IMR-90 (cell line): ENCODE measurements at regions not wholly inside any gene's neighbourhood (a gene's known extent, or its start where the extent isn't known, plus 50 kb on each side); places are given as distances from the start of the nearest gene placed in this dataset.

ENCODE experiments used
- ATAC-seq: fragments of 200-7000 bp; cut with Tn5 transposase; 2 replicates; pipeline ENCODE4 v1.9.1; 2020; ENCODE audit warnings: low read depth, mild to moderate bottlenecking, moderate library complexity
- BruUV-seq: library from RNA; stranded (reverse); fragments of 400-500 nt; replicated peaks from 2 replicates; lab custom pipeline; 2021; lab: Mats Ljungman, UMichigan
- CTCF ChIA-PET: fragments of 300-600 bp; formaldehyde crosslinking; extraction: SDS; loops from one replicate; lab custom pipeline; 2021; ENCODE audit warnings: antibody characterized with exemption; lab: Yijun Ruan, JAX
- POLR2A ChIA-PET: fragments of 300-600 bp; sonication (Branson Sonifier 250); formaldehyde crosslinking; loops from one replicate; lab custom pipeline; 2022; ENCODE audit warnings: antibody characterized with exemption; ENCODE audit not compliant: unreplicated experiment; lab: Charles Lee
- DNase-seq: peaks from one replicate; pipeline ENCODE4 v3.0.0; 2013
- H2AFZ ChIP-seq: replicated peaks from 2 replicates; pipeline ENCODE3; 2013; ENCODE audit warnings: low read length, mild to moderate bottlenecking; ENCODE audit not compliant: poor library complexity
- H2AK5ac ChIP-seq: 2 replicates; pipeline ENCODE4 v1.6.1; 2013; ENCODE audit warnings: low read depth, low read length, inconsistent platforms
- H2AK9ac ChIP-seq: replicated peaks from 2 replicates; pipeline ENCODE3; 2013; ENCODE audit warnings: mild to moderate bottlenecking, low read depth, low read length, moderate library complexity; ENCODE audit not compliant: poor library complexity
- H2BK120ac ChIP-seq: 2 replicates; pipeline ENCODE4 v1.6.1; 2013; ENCODE audit warnings: low read depth, low read length, inconsistent platforms
- H2BK15ac ChIP-seq: 3 replicates; pipeline ENCODE4 v1.6.1; 2013; ENCODE audit warnings: low read depth, low read length, inconsistent platforms
- H2BK20ac ChIP-seq: 2 replicates; pipeline ENCODE4 v1.6.1; 2013; ENCODE audit warnings: low read depth, mild to moderate bottlenecking, inconsistent platforms, low read length, moderate library complexity
- H2BK5ac ChIP-seq: 2 replicates; pipeline ENCODE4 v1.6.1; 2013; ENCODE audit warnings: mild to moderate bottlenecking, low read depth, low read length, inconsistent platforms; ENCODE audit not compliant: poor library complexity, severe bottlenecking
- H3K14ac ChIP-seq: replicated peaks from 2 replicates; pipeline ENCODE4 v1.6.1; 2013; ENCODE audit warnings: low read depth, low read length, inconsistent platforms
- H3K18ac ChIP-seq: 2 replicates; pipeline ENCODE4 v1.6.1; 2013; ENCODE audit warnings: low read depth, low read length, control low read depth
- H3K23ac ChIP-seq: 2 replicates; pipeline ENCODE4 v1.6.1; 2013; ENCODE audit warnings: low read depth, low read length, inconsistent platforms
- H3K27ac ChIP-seq: 2 replicates; pipeline ENCODE4 v1.5.1; 2013; ENCODE audit warnings: mild to moderate bottlenecking, control low read depth, low read length; ENCODE audit not compliant: insufficient read depth
- H3K27me3 ChIP-seq: 2 replicates; pipeline ENCODE4 v1.6.1; 2013; ENCODE audit warnings: low read length; ENCODE audit not compliant: control insufficient read depth, insufficient read depth
- H3K36me3 ChIP-seq: 2 replicates; pipeline ENCODE4 v1.6.1; 2013; ENCODE audit warnings: low read length, mixed read lengths; ENCODE audit not compliant: control insufficient read depth, insufficient read depth
- H3K4ac ChIP-seq: 2 replicates; pipeline ENCODE4 v1.6.1; 2013; ENCODE audit warnings: low read depth, low read length, inconsistent platforms
- H3K4me1 ChIP-seq: 2 replicates; pipeline ENCODE4 v1.6.1; 2013; ENCODE audit warnings: low read length, mixed read lengths; ENCODE audit not compliant: control insufficient read depth, insufficient read depth
- H3K4me2 ChIP-seq: 2 replicates; pipeline ENCODE4 v1.6.1; 2013; ENCODE audit warnings: low read depth, mild to moderate bottlenecking, control low read depth, low read length, moderate library complexity
- H3K4me3 ChIP-seq: 2 replicates; pipeline ENCODE4 v1.5.1; 2013; ENCODE audit warnings: low read depth, mild to moderate bottlenecking, control low read depth, low read length, moderate library complexity; ENCODE audit not compliant: insufficient read depth
- H3K56ac ChIP-seq: 2 replicates; pipeline ENCODE4 v1.6.1; 2013; ENCODE audit warnings: low read length, inconsistent platforms; ENCODE audit not compliant: insufficient read depth; ENCODE audit errors: extremely low read depth
- H3K79me1 ChIP-seq, 2 experiments: 2 replicates each; pipeline ENCODE4 v1.6.1; 2013; ENCODE audit warnings: low read length in 2 of 2, inconsistent platforms in 1 of 2, low read depth in 1 of 2
- H3K9ac ChIP-seq: 2 replicates; pipeline ENCODE4 v1.6.1; 2013; ENCODE audit warnings: low read depth, low read length, control low read depth
- H3K9me1 ChIP-seq: 2 replicates; pipeline ENCODE4 v1.6.1; 2013; ENCODE audit warnings: low read length, inconsistent platforms; ENCODE audit not compliant: insufficient read depth
- H3K9me3 ChIP-seq: 2 replicates; pipeline ENCODE4 v1.6.1; 2013; ENCODE audit warnings: low read length; ENCODE audit not compliant: control insufficient read depth, insufficient read depth
- H4K20me1 ChIP-seq: 2 replicates; pipeline ENCODE4 v1.6.1; 2013; ENCODE audit warnings: low read length, inconsistent platforms; ENCODE audit not compliant: insufficient read depth
- H4K5ac ChIP-seq: 2 replicates; pipeline ENCODE4 v1.6.1; 2013; ENCODE audit warnings: mild to moderate bottlenecking, low read depth, low read length, control low read depth
- H4K8ac ChIP-seq, 2 experiments: 2 replicates each; pipeline ENCODE4 v1.6.1; 2013; ENCODE audit warnings: low read depth in 2 of 2, low read length in 2 of 2, control low read depth in 1 of 2, inconsistent platforms in 1 of 2
- H4K91ac ChIP-seq: 2 replicates; pipeline ENCODE4 v1.6.1; 2013; ENCODE audit warnings: low read depth, low read length, inconsistent platforms; ENCODE audit not compliant: insufficient read depth
- CHD1 ChIP-seq: IDR thresholded peaks from 2 replicates; pipeline ENCODE4 v1.6.1; 2012; ENCODE audit warnings: low read depth, low read length, improper control_type of control experiment
- RCOR1 ChIP-seq: IDR thresholded peaks from 2 replicates; pipeline ENCODE4 v1.6.1; 2012; ENCODE audit warnings: mild to moderate bottlenecking, low read length, improper control_type of control experiment; ENCODE audit not compliant: insufficient replicate concordance
- WGBS, 2 experiments: methylation state at CpG; one replicate each; pipeline versions ENCODE4 v1.1.5 to v1.1.7; 2013; ENCODE audit warnings: missing lambda C conversion rate in 2 of 2; ENCODE audit not compliant: insufficient read length in 1 of 2; ENCODE audit errors: extremely low coverage in 2 of 2; 5-methylcytosine and 5-hydroxymethylcytosine counted together
- dilution Hi-C: fragments of 300-500 bp; cut with HindIII; formaldehyde crosslinking; loops from one replicate; pipeline ENCODE4 v1.14.3; 2018; ENCODE audit warnings: low sequenced_read_pairs; ENCODE audit not compliant: unreplicated experiment
- in situ Hi-C: fragments of 300-500 bp; cut with MboI; formaldehyde crosslinking; loops from 3 replicates; pipeline ENCODE4 v1.14.3; 2019; ENCODE audit warnings: low sequenced_read_pairs, inconsistent platforms, mixed read lengths
- intact Hi-C: fragments of 100-400 bp; cut with micrococcal nuclease; formaldehyde crosslinking; loops from 2 replicates; pipeline ENCODE4 v1.10.0; 2022

DNA sequence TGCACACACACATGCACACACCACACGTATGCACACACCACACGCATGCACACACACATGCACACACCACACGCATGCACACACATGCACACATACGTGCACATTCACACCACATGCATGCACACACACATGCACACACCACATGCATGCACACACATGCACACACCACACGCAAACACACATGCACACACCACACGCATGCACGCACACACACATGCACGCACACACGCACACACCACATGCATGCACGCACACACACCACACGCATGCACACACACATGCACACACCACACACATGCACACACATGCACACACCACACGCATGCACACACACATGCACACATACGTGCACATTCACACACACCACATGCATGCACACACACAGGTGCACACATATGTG is 169.8 kb upstream of the SALL3 start:
- no peaks in the 10 kb centered on the region for H4K20me1 ChIP-seq
- H3K27ac ChIP-seq, result no peak overlapping the region
- no TSS peak for BruUV-seq
- no peaks in the 10 kb centered on the region for H3K4me1 ChIP-seq
- H3K4me2 ChIP-seq, result no peak overlapping the region
- CTCF ChIA-PET, result no interaction called here
- dilution Hi-C loops, result no loop called here
- no peak overlapping the region for H4K8ac ChIP-seq
- H3K4me3 ChIP-seq, result no peak overlapping the region
- no peaks in the 10 kb centered on the region for H3K79me1 ChIP-seq
- no peak overlapping the region for H3K56ac ChIP-seq
- H2BK15ac ChIP-seq, result no peak overlapping the region
- WGBS, 2 experiments, result 84% methylated on average over 7 of the region's 13 CpGs; no CpG with 5 or more reads in 1 of the 2 experiments
- H3K4ac ChIP-seq, result no peak overlapping the region
- H2AFZ ChIP-seq, result no peak overlapping the region
- no peak for TF ChIP-seq RCOR1
- no peak for TF ChIP-seq CHD1
- no peak overlapping the region for H2BK5ac ChIP-seq
- H4K5ac ChIP-seq, result no peak overlapping the region
- no peak overlapping the region for H3K9ac ChIP-seq
- POLR2A ChIA-PET, result no interaction called here
- DNase-seq, result no peak
- peaks cover 54% of the 10 kb centered on the region for H3K9me3 ChIP-seq
- H3K9me1 ChIP-seq, result no peaks in the 10 kb centered on the region
- no peak for ATAC-seq
- in situ Hi-C loops, result no loop called here
- no peak overlapping the region for H2AK9ac ChIP-seq
- no peak overlapping the region for H2AK5ac ChIP-seq
- no peak overlapping the region for H3K14ac ChIP-seq
- H3K27me3 ChIP-seq, result no peaks in the 10 kb centered on the region
- H4K91ac ChIP-seq, result no peak overlapping the region
- H3K36me3 ChIP-seq, result no peaks in the 10 kb centered on the region
- no peak overlapping the region for H2BK20ac ChIP-seq
- H3K23ac ChIP-seq, result no peak overlapping the region
- H2BK120ac ChIP-seq, result no peak overlapping the region
- no peak overlapping the region for H3K18ac ChIP-seq
- intact Hi-C loops, result no loop called here
